Upper lobe of left lung (tissue), 6 donors: ENCODE measurements at regions not wholly inside any gene's neighbourhood (a gene's known extent, or its start where the extent isn't known, plus 50 kb on each side); places are given as distances from the start of the nearest gene placed in this dataset.

Experiments used
- ATAC-seq, 2 donors: fragments of 200-7000 bp; cut with Tn5 transposase; one replicate each; pipeline ENCODE4 v1.9.1; 2022; ENCODE audit warnings: mild to moderate bottlenecking in 2 of 2, moderate library complexity in 2 of 2; ENCODE audit not compliant: low FRiP score in 2 of 2
- DNase-seq, 2 donors: peaks; one replicate each; pipeline ENCODE4 v3.0.0-alpha.2; 2019 to 2020
- H3K27ac ChIP-seq, 4 donors: fragments of 200-600 bp; sonication (generic); one replicate each; pipeline ENCODE4 v1.5.1; 2016 to 2019
- H3K27me3 ChIP-seq, 4 donors: fragments of 200-600 bp; sonication (generic); one replicate each; pipeline ENCODE4 v1.5.1; 2017 to 2019
- H3K36me3 ChIP-seq, 4 donors: fragments of 200-600 bp; sonication (generic); one replicate each; pipeline ENCODE4 v1.5.1; 2016 to 2019
- H3K4me1 ChIP-seq, 4 donors: fragments of 200-600 bp; sonication (generic); one replicate each; pipeline ENCODE4 v1.5.1; 2018 to 2019
- H3K4me3 ChIP-seq, 4 donors: fragments of 200-600 bp; sonication (generic); one replicate each; pipeline ENCODE4 v1.5.1; 2017 to 2019; ENCODE audit warnings: mild to moderate bottlenecking in 2 of 4, moderate library complexity in 1 of 4
- H3K9me3 ChIP-seq, 4 donors: fragments of 200-600 bp; sonication (generic); one replicate each; pipeline ENCODE4 v1.5.1; 2018 to 2019
- EP300 ChIP-seq, 4 donors: sonication (generic); formaldehyde crosslinking; IDR thresholded peaks; one replicate each; pipeline ENCODE4 v1.5.1; 2017; ENCODE audit warnings: antibody characterized with exemption in 4 of 4, control low read depth in 2 of 4
- POLR2A ChIP-seq, 4 donors: fragments of 450-650 bp; IDR thresholded peaks; one replicate each; pipeline ENCODE4 v1.5.1; 2016 to 2017; ENCODE audit warnings: antibody characterized with exemption in 4 of 4, mild to moderate bottlenecking in 2 of 4
- POLR2AphosphoS5 ChIP-seq, 2 donors: sonication (generic); formaldehyde crosslinking; IDR thresholded peaks; one replicate each; pipeline ENCODE4 v1.5.1; 2017; ENCODE audit warnings: antibody characterized with exemption in 2 of 2
- WGBS, 2 donors: methylation state at CpG; one replicate each; pipeline ENCODE4 v1.1.5; 2017 to 2018; 5-methylcytosine and 5-hydroxymethylcytosine counted together
- TF ChIP-seq, protein P1 (sequence below), 6 experiments: fragments of 450-650 bp in 4 of 6; fragments of 200-600 bp in 2 of 6; sonication (generic) in 2 of 6; IDR thresholded peaks; one replicate each; pipeline ENCODE4 v1.5.1; 2016 to 2019; ENCODE audit warnings: antibody characterized with exemption in 6 of 6
- donor health status: DM: no; HTN: no; CAD: no; lungs with moderate emphysema.
- donor health status: DM: no; HTN: yes; CAD: no; lungs with severe emphysema.

- TF ChIP-seq, protein P1, sequence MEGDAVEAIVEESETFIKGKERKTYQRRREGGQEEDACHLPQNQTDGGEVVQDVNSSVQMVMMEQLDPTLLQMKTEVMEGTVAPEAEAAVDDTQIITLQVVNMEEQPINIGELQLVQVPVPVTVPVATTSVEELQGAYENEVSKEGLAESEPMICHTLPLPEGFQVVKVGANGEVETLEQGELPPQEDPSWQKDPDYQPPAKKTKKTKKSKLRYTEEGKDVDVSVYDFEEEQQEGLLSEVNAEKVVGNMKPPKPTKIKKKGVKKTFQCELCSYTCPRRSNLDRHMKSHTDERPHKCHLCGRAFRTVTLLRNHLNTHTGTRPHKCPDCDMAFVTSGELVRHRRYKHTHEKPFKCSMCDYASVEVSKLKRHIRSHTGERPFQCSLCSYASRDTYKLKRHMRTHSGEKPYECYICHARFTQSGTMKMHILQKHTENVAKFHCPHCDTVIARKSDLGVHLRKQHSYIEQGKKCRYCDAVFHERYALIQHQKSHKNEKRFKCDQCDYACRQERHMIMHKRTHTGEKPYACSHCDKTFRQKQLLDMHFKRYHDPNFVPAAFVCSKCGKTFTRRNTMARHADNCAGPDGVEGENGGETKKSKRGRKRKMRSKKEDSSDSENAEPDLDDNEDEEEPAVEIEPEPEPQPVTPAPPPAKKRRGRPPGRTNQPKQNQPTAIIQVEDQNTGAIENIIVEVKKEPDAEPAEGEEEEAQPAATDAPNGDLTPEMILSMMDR (IDR thresholded peaks at IDR 0.05): no peak
- TF ChIP-seq POLR2A (IDR thresholded peaks at IDR 0.05) (no peak), EP300 (IDR thresholded peaks at IDR 0.05) (no peak), POLR2AphosphoS5 (IDR thresholded peaks at IDR 0.05) (no peak)
- DNase-seq (no peak), ATAC-seq (no peak)
- H3K36me3 ChIP-seq: no peaks in the 10 kb centered on the region
- WGBS, 2 donors: 0 to 63% methylated on average over 1 of the region's 1 CpG
- no peaks in the 10 kb centered on the region for H3K4me1 ChIP-seq
- no peak overlapping the region for H3K27ac ChIP-seq
- no peak overlapping the region for H3K4me3 ChIP-seq
- no peaks in the 10 kb centered on the region for H3K9me3 ChIP-seq
- no peaks in the 10 kb centered on the region for H3K27me3 ChIP-seq
These were observed 979.3 kb downstream of the IGSF11 start for GRCh38 chr3:118055381-118055780.

DNA sequence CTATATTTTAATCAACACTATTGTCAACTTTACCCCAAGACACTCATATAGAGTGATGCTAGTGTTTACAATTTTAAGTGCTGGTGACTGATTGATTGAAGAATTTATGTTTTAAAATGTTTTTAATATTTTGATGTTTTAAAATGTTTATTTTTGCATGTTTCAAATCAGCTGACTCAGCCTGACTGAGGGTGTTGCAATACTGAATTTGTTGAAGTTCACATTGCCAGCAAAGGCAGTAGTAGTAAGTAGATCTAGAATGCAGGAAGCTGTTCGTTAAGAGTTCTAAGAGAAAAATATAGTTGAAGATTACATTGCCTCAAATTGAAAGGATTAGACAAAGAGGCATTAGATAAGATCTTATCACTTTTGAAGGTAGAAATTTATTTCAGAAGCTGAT is 977.6 kb downstream of the IGSF11 start:
- DNase-seq (no peak), ATAC-seq (no peak)
- H3K27ac ChIP-seq: no peak overlapping the region
- no peaks in the 10 kb centered on the region for H3K4me1 ChIP-seq
- H3K36me3 ChIP-seq: no peaks in the 10 kb centered on the region
- no peaks in the 10 kb centered on the region for H3K27me3 ChIP-seq
- WGBS, 2 donors: 50 to 62% methylated on average over 1 of the region's 1 CpG
- no peaks in the 10 kb centered on the region for H3K9me3 ChIP-seq
- TF ChIP-seq POLR2A (IDR thresholded peaks at IDR 0.05) (no peak), EP300 (IDR thresholded peaks at IDR 0.05) (no peak), POLR2AphosphoS5 (IDR thresholded peaks at IDR 0.05) (no peak)
- TF ChIP-seq, protein P1 (IDR thresholded peaks at IDR 0.05): no peak
- no peak overlapping the region for H3K4me3 ChIP-seq

- Histone ChIP-seq H3K27ac (no peak overlapping the region), H3K36me3 (no peaks in the 10 kb centered on the region), H3K9me3 (peaks cover 0 to 3% (median 0%) of the 10 kb centered on the region in 4 donors), H3K4me1 (no peaks in the 10 kb centered on the region), H3K27me3 (no peaks in the 10 kb centered on the region), H3K4me3 (no peak overlapping the region)
- DNase-seq: no peak
- ATAC-seq: no peak
- TF ChIP-seq EP300 (IDR thresholded peaks at IDR 0.05): no peak
- TF ChIP-seq POLR2AphosphoS5 (IDR thresholded peaks at IDR 0.05): no peak
- no peak for TF ChIP-seq POLR2A (IDR thresholded peaks at IDR 0.05)
- TF ChIP-seq, protein P1 (IDR thresholded peaks at IDR 0.05): no peak
These were observed 975.5 kb downstream of the IGSF11 start for GRCh38 chr3:118059096-118059495.

DNA sequence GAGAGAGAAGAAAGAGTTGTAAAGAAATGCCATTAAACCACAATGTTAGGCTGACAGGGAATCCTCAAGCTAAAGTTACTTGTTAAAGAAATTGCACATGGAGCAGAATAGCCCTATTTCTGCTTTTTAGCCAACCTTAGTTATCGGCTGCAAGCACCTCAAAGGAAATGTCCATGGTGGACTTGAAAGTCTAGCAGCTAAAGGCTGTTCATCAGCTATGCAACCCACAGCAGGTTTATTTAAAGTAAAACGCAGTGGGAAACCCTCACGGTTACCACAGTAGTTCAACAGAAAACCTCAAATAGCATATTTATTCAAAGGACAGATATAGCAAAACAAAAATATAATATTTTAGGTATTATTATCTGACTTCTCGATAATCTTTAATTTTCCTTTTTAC is 967.2 kb downstream of the IGSF11 start:
- no peak for TF ChIP-seq POLR2AphosphoS5 (IDR thresholded peaks at IDR 0.05)
- no peak for TF ChIP-seq EP300 (IDR thresholded peaks at IDR 0.05)
- TF ChIP-seq, protein P1 (IDR thresholded peaks at IDR 0.05): no peak
- no peak for TF ChIP-seq POLR2A (IDR thresholded peaks at IDR 0.05)
- Histone ChIP-seq H3K4me3 (no peak overlapping the region), H3K9me3 (peaks cover 0 to 3% (median 0%) of the 10 kb centered on the region in 4 donors), H3K27ac (no peak overlapping the region), H3K27me3 (no peaks in the 10 kb centered on the region), H3K4me1 (no peaks in the 10 kb centered on the region), H3K36me3 (no peaks in the 10 kb centered on the region)
- no peak for ATAC-seq
- DNase-seq: no peak
- 86 to 89% methylated on average over 4 of the region's 4 CpGs for WGBS, 2 donors

- DNase-seq (no peak), ATAC-seq (no peak)
- 66 to 74% methylated on average over 5 to 6 of the region's 6 CpGs for WGBS, 2 donors
- TF ChIP-seq EP300 (IDR thresholded peaks at IDR 0.05) (no peak), POLR2AphosphoS5 (IDR thresholded peaks at IDR 0.05) (no peak), POLR2A (IDR thresholded peaks at IDR 0.05) (no peak)
- TF ChIP-seq, protein P1 (IDR thresholded peaks at IDR 0.05): no peak
- Histone ChIP-seq H3K27ac (no peak overlapping the region), H3K4me3 (no peak overlapping the region), H3K9me3 (peaks cover 0 to 12% (median 1%) of the 10 kb centered on the region in 4 donors), H3K36me3 (no peaks in the 10 kb centered on the region), H3K4me1 (no peaks in the 10 kb centered on the region), H3K27me3 (no peaks in the 10 kb centered on the region)
These were observed 958.8 kb downstream of the IGSF11 start for GRCh38 chr3:118075873-118076272.
